Karpas-422 (cell line): ENCODE measurements at regions not wholly inside any gene's neighbourhood (a gene's known extent, or its start where the extent isn't known, plus 50 kb on each side); places are given as distances from the start of the nearest gene placed in this dataset.

ENCODE experiments used
- DNase-seq: peaks from one replicate; pipeline ENCODE4 v3.0.0-alpha.2; 2015
- H2AFZ ChIP-seq: fragments of 200-600 bp; sonication (generic); 2 replicates; pipeline ENCODE4 v1.6.1; 2014; ENCODE audit warnings: antibody characterized with exemption, low read length, mixed read lengths
- H3K27ac ChIP-seq: fragments of 200-600 bp; sonication (generic); 2 replicates; pipeline ENCODE4 v1.5.1; 2014; ENCODE audit warnings: mild to moderate bottlenecking, low read length, moderate library complexity
- H3K27me3 ChIP-seq: fragments of 200-600 bp; sonication (generic); 2 replicates; pipeline ENCODE4 v1.6.1; 2014; ENCODE audit warnings: low read length, mixed read lengths
- H3K36me3 ChIP-seq: fragments of 200-600 bp; sonication (generic); 2 replicates; pipeline ENCODE4 v1.6.1; 2014; ENCODE audit warnings: low read length, mixed read lengths; ENCODE audit not compliant: insufficient read depth
- H3K4me1 ChIP-seq: fragments of 200-600 bp; sonication (generic); 2 replicates; pipeline ENCODE4 v1.6.1; 2014; ENCODE audit warnings: mild to moderate bottlenecking, low read length, mixed read lengths
- H3K4me2 ChIP-seq: fragments of 200-600 bp; sonication (generic); 2 replicates; pipeline ENCODE4 v1.6.1; 2014; ENCODE audit warnings: low read length, low read depth, mild to moderate bottlenecking; ENCODE audit not compliant: poor library complexity, severe bottlenecking
- H3K4me3 ChIP-seq: fragments of 200-600 bp; sonication (generic); 2 replicates; pipeline ENCODE4 v1.5.1; 2014; ENCODE audit warnings: mild to moderate bottlenecking, antibody characterized with exemption, low read length, mixed read lengths
- H3K79me2 ChIP-seq: fragments of 200-600 bp; sonication (generic); 2 replicates; pipeline ENCODE4 v1.6.1; 2014; ENCODE audit warnings: mild to moderate bottlenecking, low read length, mixed read lengths
- H3K9ac ChIP-seq: fragments of 200-600 bp; sonication (generic); 2 replicates; pipeline ENCODE4 v1.6.0; 2014; ENCODE audit warnings: low read length
- H3K9me2 ChIP-seq: fragments of 200-600 bp; sonication (generic), shearing (Covaris generic); replicated peaks from 2 replicates; pipeline ENCODE4 v1.6.0; 2014; ENCODE audit warnings: mild to moderate bottlenecking, low read length, moderate library complexity; ENCODE audit not compliant: insufficient read depth
- H3K9me3 ChIP-seq: fragments of 300-700, 200-600 bp; sonication (generic); 2 replicates; pipeline ENCODE4 v1.6.1; 2014; ENCODE audit warnings: low read length, mixed read lengths
- H4K20me1 ChIP-seq: fragments of 200-600 bp; sonication (generic); 2 replicates; pipeline ENCODE4 v1.6.1; 2014; ENCODE audit warnings: mild to moderate bottlenecking, antibody characterized with exemption, low read length, low read depth; ENCODE audit not compliant: insufficient read depth

GRCh38 chr12:69068448-69068847, 135.5 kb upstream of the CPM start:
- no peak for DNase-seq
- Histone ChIP-seq H3K27me3 (no peaks in the 10 kb centered on the region), H3K36me3 (no peaks in the 10 kb centered on the region), H3K9ac (no peak overlapping the region), H3K9me3 (no peaks in the 10 kb centered on the region), H2AFZ (no peak overlapping the region), H3K79me2 (no peaks in the 10 kb centered on the region), H4K20me1 (no peaks in the 10 kb centered on the region), H3K27ac (no peak overlapping the region), H3K4me3 (no peak overlapping the region), H3K4me2 (no peak overlapping the region), H3K4me1 (no peaks in the 10 kb centered on the region), H3K9me2 (no peaks in the 10 kb centered on the region)

GRCh38 chr12:69069479-69069878, 136.5 kb upstream of the CPM start:
- no peaks in the 10 kb centered on the region for H4K20me1 ChIP-seq
- H3K79me2 ChIP-seq, result no peaks in the 10 kb centered on the region
- H3K36me3 ChIP-seq, result no peaks in the 10 kb centered on the region
- DNase-seq, result no peak
- H3K27me3 ChIP-seq, result no peaks in the 10 kb centered on the region
- H2AFZ ChIP-seq, result no peak overlapping the region
- no peak overlapping the region for H3K27ac ChIP-seq
- no peak overlapping the region for H3K4me2 ChIP-seq
- H3K9me2 ChIP-seq, result no peaks in the 10 kb centered on the region
- no peak overlapping the region for H3K4me3 ChIP-seq
- no peak overlapping the region for H3K9ac ChIP-seq
- H3K4me1 ChIP-seq, result no peaks in the 10 kb centered on the region
- no peaks in the 10 kb centered on the region for H3K9me3 ChIP-seq

- no peaks in the 10 kb centered on the region for H3K36me3 ChIP-seq
- no peaks in the 10 kb centered on the region for H3K27me3 ChIP-seq
- H2AFZ ChIP-seq, result no peak overlapping the region
- H3K79me2 ChIP-seq, result no peaks in the 10 kb centered on the region
- H3K4me3 ChIP-seq, result no peak overlapping the region
- DNase-seq, result peak; percentile 87
- no peak overlapping the region for H3K4me2 ChIP-seq
- no peaks in the 10 kb centered on the region for H3K4me1 ChIP-seq
- H4K20me1 ChIP-seq, result no peaks in the 10 kb centered on the region
- no peak overlapping the region for H3K27ac ChIP-seq
- H3K9ac ChIP-seq, result no peak overlapping the region
- H3K9me3 ChIP-seq, result no peaks in the 10 kb centered on the region
- H3K9me2 ChIP-seq, result no peaks in the 10 kb centered on the region
These were observed 137.5 kb upstream of the CPM start for GRCh38 chr12:69070319-69071090.

GRCh38 chr12:69071091-69071370, 138.1 kb upstream of the CPM start:
- Histone ChIP-seq H3K9ac (no peak overlapping the region), H2AFZ (no peak overlapping the region), H3K4me3 (no peak overlapping the region), H3K27ac (no peak overlapping the region), H3K36me3 (no peaks in the 10 kb centered on the region), H3K79me2 (no peaks in the 10 kb centered on the region), H3K4me1 (no peaks in the 10 kb centered on the region), H4K20me1 (no peaks in the 10 kb centered on the region), H3K4me2 (no peak overlapping the region), H3K9me2 (no peaks in the 10 kb centered on the region), H3K27me3 (no peaks in the 10 kb centered on the region), H3K9me3 (no peaks in the 10 kb centered on the region)
- no peak for DNase-seq

- H3K36me3 ChIP-seq, result no peaks in the 10 kb centered on the region
- no peaks in the 10 kb centered on the region for H3K79me2 ChIP-seq
- H3K27me3 ChIP-seq, result no peaks in the 10 kb centered on the region
These were observed 140.1 kb upstream of the CPM start for GRCh38 chr12:69073035-69073434.

GRCh38 chr12:69074556-69075349, 141.8 kb upstream of the CPM start:
- no peaks in the 10 kb centered on the region for H3K27me3 ChIP-seq
- no peak overlapping the region for H3K9ac ChIP-seq
- no peak overlapping the region for H2AFZ ChIP-seq
- no peaks in the 10 kb centered on the region for H3K79me2 ChIP-seq
- H3K4me1 ChIP-seq, result no peaks in the 10 kb centered on the region
- no peaks in the 10 kb centered on the region for H4K20me1 ChIP-seq
- H3K9me3 ChIP-seq, result no peaks in the 10 kb centered on the region
- H3K27ac ChIP-seq, result no peak overlapping the region
- no peak overlapping the region for H3K4me3 ChIP-seq
- H3K9me2 ChIP-seq, result no peaks in the 10 kb centered on the region
- no peak for DNase-seq
- H3K36me3 ChIP-seq, result no peaks in the 10 kb centered on the region
- no peak overlapping the region for H3K4me2 ChIP-seq

More at GRCh38 chr12:69073035-69073434, 140.1 kb upstream of the CPM start:
- Histone ChIP-seq H3K27ac (no peak overlapping the region), H3K4me2 (no peak overlapping the region), H3K9me3 (no peaks in the 10 kb centered on the region), H3K4me1 (no peaks in the 10 kb centered on the region), H4K20me1 (no peaks in the 10 kb centered on the region), H3K9me2 (no peaks in the 10 kb centered on the region), H2AFZ (no peak overlapping the region), H3K4me3 (no peak overlapping the region), H3K9ac (no peak overlapping the region)
- DNase-seq, result no peak

GRCh38 chr12:69083689-69084088, 150.7 kb upstream of the CPM start:
- Histone ChIP-seq H3K9me3 (no peaks in the 10 kb centered on the region), H3K4me1 (no peaks in the 10 kb centered on the region), H3K36me3 (no peaks in the 10 kb centered on the region), H3K79me2 (no peaks in the 10 kb centered on the region), H3K27ac (no peak overlapping the region), H2AFZ (no peak overlapping the region), H3K27me3 (no peaks in the 10 kb centered on the region), H3K4me2 (no peak overlapping the region), H3K9ac (no peak overlapping the region), H4K20me1 (no peaks in the 10 kb centered on the region), H3K4me3 (no peak overlapping the region), H3K9me2 (no peaks in the 10 kb centered on the region)
- no peak for DNase-seq

GRCh38 chr12:69084816-69085378, 151.9 kb upstream of the CPM start:
- Histone ChIP-seq H3K4me3 (no peak overlapping the region), H3K79me2 (no peaks in the 10 kb centered on the region), H3K4me2 (no peak overlapping the region), H3K4me1 (no peaks in the 10 kb centered on the region), H2AFZ (no peak overlapping the region), H4K20me1 (no peaks in the 10 kb centered on the region), H3K27ac (no peak overlapping the region), H3K9ac (no peak overlapping the region), H3K9me3 (no peaks in the 10 kb centered on the region), H3K36me3 (no peaks in the 10 kb centered on the region), H3K27me3 (no peaks in the 10 kb centered on the region), H3K9me2 (no peaks in the 10 kb centered on the region)
- no peak for DNase-seq
